DMS79 (cell line): ENCODE measurements at regions not wholly inside any gene's neighbourhood (a gene's known extent, or its start where the extent isn't known, plus 50 kb on each side); places are given as distances from the start of the nearest gene placed in this dataset.
"Not testable (repeated sequence)": the region's sequence is repeated elsewhere in the genome, so short reads cannot be mapped to it uniquely, and the experiment has no call there.

Experiments used
- DNase-seq: peaks from one replicate; lab custom pipeline; 2025; lab: John Stamatoyannopoulos, UW

DNA sequence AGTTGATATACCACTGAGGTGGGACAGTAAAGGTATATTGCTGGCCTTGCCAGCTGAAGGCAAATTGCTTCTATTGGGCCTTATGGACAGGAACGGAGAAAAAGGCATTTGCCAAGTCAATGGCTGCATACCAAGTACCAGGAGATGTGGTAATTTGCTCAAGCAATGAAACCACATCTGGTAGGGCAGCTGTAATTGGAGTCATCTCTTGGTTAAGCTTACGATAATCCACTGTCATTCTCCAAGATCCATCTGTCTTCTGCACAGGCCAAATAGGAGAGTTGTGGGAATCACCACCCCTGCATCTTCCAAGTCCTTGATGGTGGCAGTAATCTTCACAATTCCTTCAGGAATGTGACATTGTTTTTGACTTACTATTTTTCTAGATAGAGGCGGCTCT, 350.7 kb upstream of the ADAMTS5 start:
- DNase-seq, result not testable (repeated sequence)

DNA sequence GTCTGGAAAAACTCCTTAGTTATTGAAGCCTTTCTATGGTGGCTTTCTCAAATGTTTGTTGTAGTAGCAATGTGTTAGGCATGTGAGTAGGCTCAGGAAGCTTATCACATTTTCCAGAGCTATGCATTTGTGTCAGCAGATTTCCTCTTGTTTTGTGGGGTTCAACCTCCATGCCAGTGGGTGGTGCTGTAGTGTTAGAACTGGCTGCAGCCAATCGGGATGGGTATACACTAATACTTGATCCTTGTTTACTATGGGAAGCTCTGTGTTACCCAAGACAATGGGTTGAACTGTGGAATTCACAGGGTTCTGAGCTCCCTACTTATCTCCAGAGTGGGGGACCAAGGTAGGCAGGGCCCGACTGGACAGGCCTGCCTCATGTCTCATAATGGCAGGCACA, 348.5 kb upstream of the ADAMTS5 start:
- DNase-seq, result no peak

DNA sequence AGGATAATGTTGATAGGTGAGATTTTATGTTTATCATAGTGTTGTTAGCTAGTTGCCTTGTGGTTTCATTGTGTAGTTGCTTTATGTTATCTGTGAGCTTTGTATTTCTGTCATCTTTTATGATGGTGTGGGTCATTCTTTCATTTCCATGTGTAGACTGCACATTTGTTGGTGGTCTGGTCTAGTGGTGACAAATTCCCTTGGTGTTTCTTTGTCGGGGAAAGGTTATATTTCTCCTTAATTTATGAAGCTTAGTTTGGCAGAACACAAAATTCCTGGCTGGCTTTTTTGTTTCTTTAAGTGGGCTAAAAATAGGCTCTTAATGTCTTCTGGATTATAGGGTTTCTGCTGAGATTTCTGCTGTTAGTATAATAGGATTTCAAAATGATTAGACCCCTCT, 347.2 kb upstream of the ADAMTS5 start:
- no peak for DNase-seq

DNA sequence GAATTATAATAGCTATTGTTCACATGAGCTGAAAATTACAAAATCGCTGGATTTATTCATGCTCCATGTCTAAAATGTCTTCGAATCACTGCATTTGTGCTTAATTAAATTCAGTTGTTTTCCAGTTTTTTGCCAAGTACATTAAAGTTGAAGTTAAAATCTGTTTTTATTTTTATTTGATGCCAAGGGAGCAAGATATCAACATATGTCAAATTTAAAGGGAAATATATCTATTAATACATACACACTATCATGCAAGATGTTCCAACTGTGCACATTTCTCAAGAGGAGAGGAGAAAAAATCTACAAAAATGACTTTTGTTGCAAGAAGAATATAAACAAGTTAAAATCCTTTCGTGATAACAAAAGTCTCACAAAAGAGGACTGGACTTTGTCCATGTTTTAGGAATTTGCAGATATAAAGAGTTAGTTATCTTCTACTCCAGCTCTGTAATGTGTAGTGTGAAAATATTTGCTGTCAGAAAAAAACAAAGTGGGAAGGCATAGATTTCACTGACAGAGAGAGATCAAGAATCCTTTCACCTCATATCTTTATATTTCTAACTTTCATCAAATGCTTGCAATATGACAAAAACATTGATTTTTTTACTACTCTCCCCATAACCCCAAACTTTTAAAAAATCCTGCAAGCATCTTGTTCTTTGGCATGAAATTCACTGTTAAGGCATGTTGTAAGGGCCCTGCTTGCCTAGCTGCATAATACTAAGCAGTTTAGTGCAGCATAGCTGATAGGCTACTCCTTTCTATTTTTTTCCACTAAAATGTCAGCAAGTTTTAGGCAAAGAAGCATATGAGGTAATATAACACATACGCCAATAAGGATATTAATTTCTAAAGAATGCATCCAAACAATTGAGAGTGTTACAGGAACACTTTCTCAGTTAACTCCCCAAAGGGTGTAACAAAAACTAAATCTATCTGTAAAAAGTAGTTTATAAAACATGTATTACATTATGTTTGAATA, 340.2 kb upstream of the ADAMTS5 start:
- no peak for DNase-seq

DNA sequence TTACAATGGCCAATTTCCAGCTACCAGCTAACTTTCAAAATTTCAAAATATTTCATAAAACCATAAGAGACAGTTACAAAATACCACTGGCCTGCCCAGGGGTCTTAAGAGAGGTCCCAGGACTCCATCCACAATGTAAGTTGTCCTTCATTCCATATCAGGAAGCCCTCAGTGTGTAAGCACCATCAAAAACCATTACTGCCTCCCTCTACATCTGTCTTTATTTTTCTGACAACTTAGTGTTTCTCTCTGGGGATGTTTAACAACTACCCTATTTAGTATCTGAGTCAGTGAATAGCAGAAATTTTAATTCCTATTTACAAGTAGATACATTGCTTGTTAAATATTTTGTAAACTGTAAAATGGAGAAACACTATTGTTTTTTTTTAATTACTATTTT, 339.3 kb upstream of the ADAMTS5 start:
- no peak for DNase-seq

DNA sequence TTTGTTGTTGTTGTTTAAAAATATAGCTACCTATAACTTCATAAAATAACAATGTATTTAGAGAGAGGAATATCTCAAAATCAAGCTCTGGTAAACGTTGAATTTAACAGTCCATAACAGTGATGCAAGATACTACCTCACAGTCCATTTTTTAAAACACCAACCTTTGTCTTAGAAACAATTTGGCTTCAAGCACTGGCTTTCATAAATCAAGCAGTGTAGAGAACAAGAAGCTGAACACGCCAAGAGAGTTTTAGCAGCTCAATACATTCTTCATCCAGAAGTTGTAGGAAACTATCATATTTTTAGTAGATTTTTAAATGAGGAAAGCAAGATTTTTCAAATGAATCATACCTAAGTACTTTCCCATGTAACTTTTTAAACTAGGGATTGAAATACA, 334.3 kb upstream of the ADAMTS5 start:
- no peak for DNase-seq

DNA sequence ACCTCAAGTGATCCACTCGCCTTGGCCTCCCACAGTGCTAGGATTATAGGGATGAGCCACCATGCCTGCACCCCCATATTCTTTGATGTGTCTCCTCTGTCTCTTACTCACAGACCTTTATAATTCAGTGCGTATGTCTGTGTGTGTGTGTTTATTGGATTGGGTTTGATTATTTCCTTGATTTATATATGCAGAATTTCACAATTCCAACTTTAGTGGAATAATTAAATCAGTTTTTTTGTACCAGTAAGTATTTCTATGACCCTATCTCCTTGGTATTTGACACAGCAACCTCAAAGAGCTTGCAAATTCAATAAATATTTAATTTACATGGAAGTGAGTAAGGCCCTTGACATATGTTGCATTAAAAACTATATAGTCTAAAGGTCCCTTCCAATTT, 333.9 kb upstream of the ADAMTS5 start:
- no peak for DNase-seq

DNA sequence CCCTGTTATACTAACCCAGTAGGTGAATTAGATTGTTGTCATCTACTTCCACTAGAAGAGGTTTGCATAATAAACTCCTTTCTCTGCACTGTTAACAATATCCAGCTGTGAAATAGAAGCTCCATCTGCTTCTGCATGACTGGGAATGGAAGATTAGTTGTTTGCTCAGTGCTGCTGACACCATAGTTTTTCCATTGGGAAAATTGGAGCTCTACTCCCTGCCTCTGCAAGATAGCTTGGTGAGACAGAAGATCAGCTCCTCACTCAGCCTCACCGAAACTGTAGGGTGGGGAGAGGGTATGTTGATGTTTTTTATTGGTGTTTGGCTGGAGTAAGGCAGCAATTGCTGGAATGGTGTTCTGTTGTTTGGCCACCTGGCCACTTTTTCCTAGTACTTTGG, 331.6 kb upstream of the ADAMTS5 start:
- DNase-seq, result no peak

DNA sequence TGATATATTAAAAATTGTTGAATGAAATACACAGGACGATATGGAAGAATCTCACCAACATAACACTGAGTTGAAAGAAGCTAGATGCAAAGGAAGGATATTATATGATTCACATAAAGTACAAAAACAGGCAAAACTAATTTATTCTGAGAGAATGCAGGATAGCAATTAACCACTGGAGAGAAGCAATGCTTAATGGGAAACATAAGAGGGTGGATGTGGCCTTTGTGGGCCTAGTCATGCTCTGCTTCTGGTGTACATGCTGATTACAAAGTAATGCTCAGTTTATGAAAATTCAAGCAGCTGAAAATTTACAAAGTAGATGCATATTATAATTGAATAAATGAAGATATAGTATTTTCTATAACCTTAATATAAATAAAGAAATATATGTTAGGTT, 326.4 kb upstream of the ADAMTS5 start:
- DNase-seq, result no peak

DNA sequence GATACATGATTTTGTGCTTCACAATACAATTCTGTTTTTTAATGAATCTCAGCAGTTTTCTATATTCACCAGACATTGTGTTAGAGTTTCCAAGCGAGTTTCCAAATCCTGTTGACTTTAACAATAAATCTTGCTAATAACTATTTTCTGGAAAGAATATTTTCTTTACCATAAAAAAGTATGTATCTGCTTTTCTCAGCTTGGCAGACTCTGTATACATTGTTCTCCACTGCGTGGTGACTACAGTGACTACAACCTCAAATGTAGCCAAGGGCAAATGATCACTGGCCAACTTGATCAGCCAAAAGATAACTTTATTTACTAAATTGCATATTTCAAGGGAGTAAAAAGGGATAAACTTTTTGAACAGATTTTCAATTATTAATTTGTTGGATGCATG, 325.9 kb upstream of the ADAMTS5 start:
- no peak for DNase-seq

DNA sequence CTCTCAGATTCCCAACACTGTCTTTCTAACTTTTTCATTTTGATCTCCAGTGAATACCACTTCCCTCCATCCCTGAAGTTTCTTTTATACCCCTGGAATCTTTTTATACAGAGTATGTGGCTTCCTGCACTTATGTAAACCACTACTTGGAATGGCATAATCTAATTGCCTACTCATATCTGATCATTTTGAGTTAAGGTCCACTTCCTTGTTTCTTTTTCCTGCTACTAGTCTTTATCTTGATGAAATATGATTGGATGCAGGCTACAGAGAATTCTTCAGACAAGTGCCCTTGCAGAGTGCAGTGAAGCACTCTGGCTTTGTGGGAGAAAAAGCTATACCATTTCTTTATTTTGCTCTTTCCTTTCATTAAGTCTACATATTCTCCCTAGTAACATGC, 325.3 kb upstream of the ADAMTS5 start:
- no peak for DNase-seq

DNA sequence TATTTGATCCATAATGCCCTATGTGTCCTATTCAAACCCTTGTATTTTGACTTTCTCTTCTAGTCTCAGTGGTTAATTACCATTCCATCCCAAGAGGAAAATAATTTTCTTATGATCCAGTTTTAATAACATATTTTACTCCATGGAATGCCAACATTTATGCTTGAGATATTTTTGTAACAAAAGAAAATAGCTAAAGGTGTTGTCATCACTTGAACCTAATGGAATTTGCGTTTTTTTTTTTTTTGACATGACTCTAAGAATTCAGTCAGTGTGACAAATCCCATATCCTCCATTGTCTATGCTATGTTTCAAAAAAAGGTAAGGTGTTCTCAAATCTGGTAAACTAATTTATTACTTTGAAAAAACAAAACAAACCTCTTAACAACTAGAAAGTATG, 324.1 kb upstream of the ADAMTS5 start:
- DNase-seq, result no peak

DNA sequence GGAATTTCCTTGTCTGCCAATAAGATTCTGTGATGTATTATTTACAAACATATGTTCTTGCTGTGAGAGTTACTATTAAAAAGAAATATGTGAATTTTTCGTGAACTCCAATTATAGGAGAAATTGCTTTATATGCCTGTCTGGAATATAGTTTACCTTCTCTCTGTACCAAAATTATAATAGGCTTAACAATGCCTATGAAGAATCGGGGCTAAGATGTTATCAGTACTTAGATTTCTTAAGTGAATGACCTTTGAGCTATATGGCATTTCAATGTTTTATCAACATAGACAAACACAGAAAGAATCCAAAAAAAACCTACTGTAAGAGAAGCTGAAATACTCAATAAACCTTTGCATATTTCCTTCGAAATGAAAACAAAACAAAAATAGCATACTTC, 323.1 kb upstream of the ADAMTS5 start:
- DNase-seq, result no peak

DNA sequence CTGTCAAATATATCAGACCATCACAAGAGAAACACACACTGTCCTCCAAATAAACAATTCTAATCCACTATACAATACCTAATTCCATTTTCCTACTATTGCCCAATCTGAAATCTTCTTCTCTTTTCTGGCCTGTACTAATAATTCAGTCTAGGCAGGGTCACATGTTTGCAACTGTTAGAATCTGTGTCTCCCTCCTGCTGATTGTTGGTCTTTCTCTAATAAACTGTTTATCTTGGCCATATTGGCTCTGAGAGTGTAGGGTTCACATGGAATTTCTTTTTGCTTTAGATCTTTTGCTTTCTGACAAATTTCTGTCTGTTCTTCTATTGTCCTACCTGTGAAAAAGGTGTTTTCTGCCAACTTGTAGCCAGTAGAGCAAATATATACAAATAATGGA, 319.9 kb upstream of the ADAMTS5 start:
- DNase-seq, result no peak

DNA sequence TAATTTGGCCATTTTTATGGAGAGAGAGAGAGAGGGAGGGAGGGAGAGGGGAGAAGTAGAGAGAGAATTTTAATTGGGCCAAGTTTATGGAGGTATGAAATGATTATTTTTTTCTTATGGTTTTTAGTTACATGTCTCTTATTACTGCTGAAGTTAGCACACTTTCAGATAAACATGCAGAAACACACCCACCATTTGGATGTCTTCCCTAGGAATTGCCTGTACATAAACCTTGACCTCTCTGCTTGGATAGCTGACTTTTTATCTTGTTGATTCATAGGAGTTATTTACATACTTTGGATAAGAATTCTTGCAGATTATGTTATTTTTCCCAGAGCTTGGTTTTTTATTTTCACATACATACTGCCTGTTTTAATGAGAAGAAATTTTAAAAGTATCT, 310.2 kb upstream of the ADAMTS5 start:
- DNase-seq, result no peak

DNA sequence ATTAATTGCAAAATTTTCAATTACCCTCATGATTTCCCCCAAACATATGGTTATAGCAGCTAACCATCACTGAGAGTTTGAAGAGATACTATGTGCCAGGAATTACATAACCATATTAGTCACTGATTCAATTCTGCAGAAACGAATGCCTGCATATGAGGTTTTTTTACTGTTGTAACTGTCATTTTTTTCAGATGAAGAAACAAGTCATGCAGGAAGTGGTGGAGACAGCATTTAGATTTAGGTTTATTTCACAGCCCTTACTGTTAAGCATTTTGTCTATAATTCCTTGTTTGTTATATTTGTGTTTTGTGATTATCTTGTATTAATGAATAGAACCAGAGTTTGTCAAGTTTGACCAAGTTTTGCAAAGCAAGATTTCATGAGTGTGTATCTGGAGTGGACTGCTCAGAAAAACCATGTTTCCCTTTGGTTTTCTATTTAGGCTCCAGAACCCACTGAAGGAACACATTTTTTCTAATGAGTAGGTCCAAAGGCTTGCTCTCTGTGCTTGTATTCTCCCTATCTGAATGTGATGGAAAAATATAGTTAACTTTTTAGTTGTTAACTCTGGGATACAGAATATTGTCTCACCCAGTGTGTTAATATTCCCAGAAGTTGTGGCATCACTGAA, 308.5 kb upstream of the ADAMTS5 start:
- DNase-seq, result no peak

DNA sequence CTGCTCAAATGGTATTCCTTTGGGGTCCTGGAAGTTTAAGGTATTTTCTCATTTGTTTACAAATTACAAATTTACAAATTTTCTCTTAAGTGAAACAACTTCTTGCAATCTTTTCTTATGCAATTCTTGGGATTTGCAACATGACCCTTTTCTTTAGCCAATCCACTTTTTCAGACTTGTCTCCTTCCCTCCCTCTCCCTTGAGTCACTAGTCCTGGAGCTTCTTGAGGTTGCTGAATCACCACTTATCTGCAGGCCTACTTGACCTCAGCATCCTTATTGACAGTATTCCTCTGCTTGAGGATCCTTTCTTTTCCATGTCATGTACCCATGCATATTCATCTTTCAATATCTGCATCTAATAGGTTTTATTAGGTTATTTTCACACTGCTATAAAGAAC, 302.8 kb upstream of the ADAMTS5 start:
- no peak for DNase-seq

DNA sequence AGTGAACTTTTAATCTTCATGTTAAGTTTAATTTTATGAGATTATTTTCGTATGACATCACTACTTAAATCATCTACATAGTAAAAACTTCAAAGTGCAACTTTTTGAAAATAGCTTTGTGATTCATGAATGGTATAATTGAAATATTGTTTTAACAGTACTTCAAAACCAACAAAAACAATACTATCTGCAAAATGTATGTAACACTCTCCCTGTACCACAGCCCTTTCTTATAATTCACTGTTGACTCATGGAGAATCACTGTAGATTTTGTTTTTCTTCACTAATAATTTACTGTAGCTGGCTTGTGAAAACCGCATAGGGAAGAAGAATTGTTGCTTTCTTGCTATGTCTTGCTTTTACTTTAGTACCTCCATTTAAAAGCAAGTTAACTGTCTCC, 301.4 kb upstream of the ADAMTS5 start:
- no peak for DNase-seq

DNA sequence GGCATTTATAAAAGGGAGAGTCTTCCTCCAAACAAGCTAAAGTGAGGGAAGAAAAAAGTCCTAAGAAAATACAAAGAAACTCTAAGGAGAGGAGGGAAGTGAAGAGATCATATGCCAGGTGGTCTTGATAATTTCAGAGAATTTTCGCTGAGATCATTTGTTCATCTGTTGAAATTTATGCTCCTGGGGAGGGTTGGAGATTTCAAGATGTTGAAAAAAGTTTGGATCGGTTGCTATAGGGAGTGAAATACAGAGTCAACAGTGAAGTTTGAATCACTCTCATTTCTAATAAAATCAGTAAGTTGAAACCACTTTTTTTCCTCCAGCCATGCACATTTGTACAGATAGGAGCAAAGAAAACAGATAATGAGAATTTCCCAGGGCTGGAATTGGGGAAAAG, 299.1 kb upstream of the ADAMTS5 start:
- no peak for DNase-seq

DNA sequence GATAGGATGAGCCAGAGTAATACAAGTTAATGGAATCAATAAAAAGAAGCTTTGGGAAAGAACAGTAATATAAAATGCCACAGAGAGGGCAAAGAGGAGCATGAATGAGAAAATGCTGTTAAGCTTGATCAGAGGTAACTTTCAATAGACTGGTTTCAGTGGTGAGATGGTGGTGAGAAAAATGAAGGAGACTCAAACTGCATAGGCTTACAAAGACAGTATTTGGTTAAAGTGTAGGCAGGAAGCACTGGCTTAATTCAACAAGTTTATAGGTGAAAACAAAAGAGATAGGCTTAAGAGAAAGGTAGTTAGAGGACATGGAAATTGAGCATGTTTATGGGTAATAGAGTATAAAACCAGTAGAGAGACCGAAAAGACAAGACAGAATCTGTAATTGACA, 298.6 kb upstream of the ADAMTS5 start:
- no peak for DNase-seq

DNA sequence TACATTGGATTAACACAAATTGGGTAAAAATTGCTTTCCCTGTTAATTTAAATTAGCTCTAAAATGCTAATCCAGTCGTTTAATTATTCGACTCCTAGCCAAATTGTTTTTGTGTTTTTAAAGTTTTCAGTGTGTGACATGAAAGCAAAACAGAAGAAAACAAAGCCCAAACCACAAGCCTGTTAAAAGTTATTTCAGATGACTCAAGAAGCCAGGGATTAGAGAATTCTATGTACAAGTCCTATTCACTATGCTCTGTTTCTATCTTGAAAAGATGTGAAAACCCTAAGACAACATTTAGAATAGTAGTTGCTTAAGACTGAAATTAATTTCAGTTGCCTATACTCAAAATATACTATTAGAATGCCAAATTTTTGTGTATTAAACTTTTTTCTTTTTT, 294.8 kb upstream of the ADAMTS5 start:
- DNase-seq, result no peak

DNA sequence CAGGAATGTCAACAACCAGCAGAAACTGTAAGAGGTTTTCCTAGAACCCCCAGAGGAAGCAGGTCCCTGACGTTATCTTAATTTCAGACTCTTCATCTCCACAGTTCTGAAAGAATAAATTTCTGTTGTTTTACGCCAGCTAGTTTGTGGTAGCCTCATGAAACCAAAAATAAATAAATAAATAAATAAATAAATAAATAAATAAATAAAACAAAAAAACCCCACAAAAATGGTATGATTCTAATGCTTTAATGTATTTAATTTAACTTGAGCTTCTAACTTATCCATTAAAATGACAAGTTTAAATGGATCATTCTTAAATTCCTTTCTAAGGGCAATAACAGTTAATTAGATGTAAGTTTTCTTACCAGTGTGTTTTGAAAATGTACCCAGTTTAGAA, 293.8 kb upstream of the ADAMTS5 start:
- DNase-seq, result no peak

DNA sequence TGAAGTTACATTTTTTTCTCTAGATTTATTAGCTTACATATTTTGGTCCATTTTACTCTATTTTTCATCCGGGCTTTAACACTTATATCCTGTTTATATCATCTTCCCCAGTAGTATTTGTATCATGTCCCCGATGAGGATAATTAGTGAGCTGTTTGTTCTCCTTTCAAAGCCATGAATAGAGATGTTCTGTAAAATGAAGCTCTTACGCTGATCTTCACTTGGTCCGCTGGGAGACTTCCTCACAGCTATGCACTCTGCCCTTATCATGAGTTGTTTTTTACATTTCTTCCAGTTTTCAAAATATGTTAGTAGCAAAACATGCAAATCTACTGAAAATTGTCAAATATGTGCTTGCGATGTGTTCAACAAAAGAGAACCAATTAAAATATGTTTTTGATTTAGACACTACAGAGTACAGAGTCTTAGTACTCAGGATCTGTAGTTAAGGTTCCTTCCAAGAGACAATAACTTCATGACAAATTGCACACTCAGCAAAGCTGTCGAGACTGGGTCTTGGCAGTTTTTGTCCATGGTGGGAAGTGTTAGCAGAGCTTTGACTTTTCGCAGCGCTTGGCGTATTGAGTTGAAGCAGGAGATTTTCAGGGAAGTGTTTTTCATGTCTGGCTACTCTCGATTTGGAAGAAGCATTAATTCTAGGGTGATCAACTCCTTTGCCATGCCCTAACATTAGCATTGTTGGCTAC, 292.0 kb upstream of the ADAMTS5 start:
- DNase-seq, result no peak
